ENCODE measurements at regions not wholly inside any gene's neighbourhood (a gene's known extent, or its start where the extent isn't known, plus 50 kb on each side); places are given as distances from the start of the nearest gene placed in this dataset.
"Not testable (repeated sequence)": the region's sequence is repeated elsewhere in the genome, so short reads cannot be mapped to it uniquely, and the experiment has no call there.

- not testable (repeated sequence) for TF ChIP-seq ESRRA (IDR thresholded peaks at IDR 0.05; ENCODE audit: borderline replicate concordance, low read length); JUNB (IDR thresholded peaks at IDR 0.05); CTCF (IDR thresholded peaks at IDR 0.05); POLR2A (IDR thresholded peaks at IDR 0.05; ENCODE audit: low read length); JUN (IDR thresholded peaks at IDR 0.05); HDAC2 (IDR thresholded peaks at IDR 0.05); RAD21 (conservative IDR thresholded peaks at IDR 0.05 in 1 of 2, IDR thresholded peaks at IDR 0.05 in 1 of 2); NFE2L2 (conservative IDR thresholded peaks at IDR 0.05; ENCODE audit: low read length); MAFK (IDR thresholded peaks at IDR 0.05; ENCODE audit: partially characterized antibody); ATOH8 (CRISPR knock-in tag; IDR thresholded peaks at IDR 0.05; ENCODE audit: low read depth); CEBPB (IDR thresholded peaks at IDR 0.05)
- TF ChIP-seq, protein P1, sequence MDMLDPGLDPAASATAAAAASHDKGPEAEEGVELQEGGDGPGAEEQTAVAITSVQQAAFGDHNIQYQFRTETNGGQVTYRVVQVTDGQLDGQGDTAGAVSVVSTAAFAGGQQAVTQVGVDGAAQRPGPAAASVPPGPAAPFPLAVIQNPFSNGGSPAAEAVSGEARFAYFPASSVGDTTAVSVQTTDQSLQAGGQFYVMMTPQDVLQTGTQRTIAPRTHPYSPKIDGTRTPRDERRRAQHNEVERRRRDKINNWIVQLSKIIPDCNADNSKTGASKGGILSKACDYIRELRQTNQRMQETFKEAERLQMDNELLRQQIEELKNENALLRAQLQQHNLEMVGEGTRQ (IDR thresholded peaks at IDR 0.05): not testable (repeated sequence)
Observed at GRCh38 chr21:10382135-10382534, 139.2 kb upstream of the TPTE start.

Measured in A549 (cell line).